SU-DHL-6 (cell line): ENCODE measurements at regions not wholly inside any gene's neighbourhood (a gene's known extent, or its start where the extent isn't known, plus 50 kb on each side); places are given as distances from the start of the nearest gene placed in this dataset.

ENCODE experiments used
- EZH2phosphoT487 ChIP-seq: fragments of 200-600 bp; sonication (generic), shearing (Covaris generic); conservative IDR thresholded peaks from 2 replicates; pipeline ENCODE4 v1.6.1; 2018; ENCODE audit warnings: mild to moderate bottlenecking, antibody characterized with exemption, low read length, moderate library complexity, mixed read lengths
- TF ChIP-seq, protein P1 (sequence below): fragments of 200-600 bp; sonication (generic); IDR thresholded peaks from one replicate; pipeline ENCODE4 v1.5.1; 2017; ENCODE audit warnings: antibody characterized with exemption, mild to moderate bottlenecking, low read length, moderate library complexity; ENCODE audit not compliant: insufficient read depth, poor library complexity, severe bottlenecking

DNA sequence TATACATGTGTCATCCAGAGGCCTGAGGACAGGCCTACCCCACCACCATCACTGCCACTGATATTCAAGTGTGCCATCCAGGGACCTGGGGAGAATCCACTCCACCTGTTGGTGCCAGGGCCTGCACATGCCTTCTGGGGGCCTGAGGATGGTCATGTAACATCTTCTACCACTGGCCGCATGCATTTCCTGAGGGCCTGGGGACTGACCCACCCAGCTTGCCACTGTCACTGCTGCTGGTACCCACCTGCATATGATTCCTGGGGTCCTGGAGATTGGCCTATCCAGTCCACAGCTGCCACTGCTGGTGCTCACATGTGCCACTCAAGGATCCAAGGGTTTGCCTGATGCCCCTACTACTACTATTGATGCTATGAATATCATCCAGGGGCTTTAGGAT, 184.3 kb upstream of the SYNCRIP start:
- TF ChIP-seq, protein P1, sequence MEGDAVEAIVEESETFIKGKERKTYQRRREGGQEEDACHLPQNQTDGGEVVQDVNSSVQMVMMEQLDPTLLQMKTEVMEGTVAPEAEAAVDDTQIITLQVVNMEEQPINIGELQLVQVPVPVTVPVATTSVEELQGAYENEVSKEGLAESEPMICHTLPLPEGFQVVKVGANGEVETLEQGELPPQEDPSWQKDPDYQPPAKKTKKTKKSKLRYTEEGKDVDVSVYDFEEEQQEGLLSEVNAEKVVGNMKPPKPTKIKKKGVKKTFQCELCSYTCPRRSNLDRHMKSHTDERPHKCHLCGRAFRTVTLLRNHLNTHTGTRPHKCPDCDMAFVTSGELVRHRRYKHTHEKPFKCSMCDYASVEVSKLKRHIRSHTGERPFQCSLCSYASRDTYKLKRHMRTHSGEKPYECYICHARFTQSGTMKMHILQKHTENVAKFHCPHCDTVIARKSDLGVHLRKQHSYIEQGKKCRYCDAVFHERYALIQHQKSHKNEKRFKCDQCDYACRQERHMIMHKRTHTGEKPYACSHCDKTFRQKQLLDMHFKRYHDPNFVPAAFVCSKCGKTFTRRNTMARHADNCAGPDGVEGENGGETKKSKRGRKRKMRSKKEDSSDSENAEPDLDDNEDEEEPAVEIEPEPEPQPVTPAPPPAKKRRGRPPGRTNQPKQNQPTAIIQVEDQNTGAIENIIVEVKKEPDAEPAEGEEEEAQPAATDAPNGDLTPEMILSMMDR = no peak
- TF ChIP-seq EZH2phosphoT487 = no peak
